IPS-18a (cell line): ENCODE measurements at regions not wholly inside any gene's neighbourhood (a gene's known extent, or its start where the extent isn't known, plus 50 kb on each side); places are given as distances from the start of the nearest gene placed in this dataset.
A peak's percentile ranks its signal among the peaks of the same experiment; 100 is the strongest.

ENCODE experiments used
- H3K27ac ChIP-seq: one replicate; pipeline ENCODE4 v1.5.1; 2013; ENCODE audit warnings: low read length
- H3K27me3 ChIP-seq: one replicate; pipeline ENCODE4 v1.6.1; 2013; ENCODE audit warnings: mild to moderate bottlenecking, low read length; ENCODE audit not compliant: control insufficient read depth, insufficient read depth
- H3K36me3 ChIP-seq: one replicate; pipeline ENCODE4 v1.6.1; 2013; ENCODE audit warnings: low read depth, low read length; ENCODE audit not compliant: control insufficient read depth
- H3K4me1 ChIP-seq: one replicate; pipeline ENCODE4 v1.6.1; 2013; ENCODE audit warnings: low read depth, low read length; ENCODE audit not compliant: control insufficient read depth
- H3K4me3 ChIP-seq: one replicate; pipeline ENCODE4 v1.5.1; 2013; ENCODE audit warnings: low read length
- H3K9ac ChIP-seq: one replicate; pipeline ENCODE4 v1.6.1; 2013; ENCODE audit warnings: mild to moderate bottlenecking, low read length, moderate library complexity
- H3K9me3 ChIP-seq: one replicate; pipeline ENCODE4 v1.6.1; 2013; ENCODE audit warnings: low read depth, low read length; ENCODE audit not compliant: control insufficient read depth

DNA sequence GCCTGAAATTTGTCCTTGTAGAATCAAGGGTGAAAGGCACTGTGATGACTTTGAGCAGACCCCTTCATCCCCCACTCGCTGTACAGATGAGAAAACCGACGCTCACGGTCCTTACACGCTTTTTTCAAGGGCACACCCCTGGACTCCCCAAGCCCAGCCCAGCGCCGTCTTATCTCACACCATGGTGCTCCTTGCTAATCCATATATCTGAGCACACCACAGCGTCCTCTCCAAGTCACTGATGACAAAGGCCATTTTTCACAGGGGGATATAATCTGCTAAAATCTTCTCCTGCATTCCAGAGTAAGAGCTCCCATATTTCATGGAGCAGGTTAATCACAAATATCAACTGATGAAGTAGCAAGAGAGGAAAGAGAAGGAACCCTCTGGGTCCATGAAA, 486.3 kb downstream of the BCOR start:
- Histone ChIP-seq H3K27me3 (peaks cover 7% of the 10 kb centered on the region), H3K4me1 (peaks cover 33% of the 10 kb centered on the region), H3K4me3 (no peak overlapping the region), H3K9me3 (no peaks in the 10 kb centered on the region), H3K9ac (no peak overlapping the region), H3K27ac (no peak overlapping the region), H3K36me3 (no peaks in the 10 kb centered on the region)

DNA sequence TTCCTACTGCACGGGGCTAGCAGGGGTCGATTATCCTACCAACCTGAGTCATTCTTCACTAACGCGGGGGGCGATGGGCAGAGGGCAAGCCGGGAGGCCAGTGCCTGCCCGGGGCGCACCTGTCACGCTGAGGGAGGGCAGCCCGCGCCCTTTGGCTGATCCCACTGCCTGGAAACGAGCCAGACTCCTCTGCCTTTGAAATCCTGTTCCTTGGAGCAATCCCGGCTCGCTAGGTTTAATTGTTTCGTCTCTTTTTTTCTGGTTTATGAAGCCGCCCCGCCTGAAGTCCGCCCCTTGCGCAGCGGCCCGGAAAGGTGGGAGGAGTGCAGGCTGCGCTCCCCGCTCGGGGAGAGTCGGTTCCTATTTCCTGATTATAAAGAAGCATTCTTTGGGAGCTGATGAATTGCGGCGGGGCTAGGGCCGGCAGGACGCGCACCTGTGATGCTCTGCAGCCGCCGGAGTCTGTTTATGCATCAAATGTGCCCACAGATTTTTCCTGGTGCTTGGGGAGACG, 484.2 kb downstream of the BCOR start:
- H3K27ac ChIP-seq = peak overlapping the region; percentile 3
- H3K27me3 ChIP-seq = peaks cover 7% of the 10 kb centered on the region
- H3K9me3 ChIP-seq = no peaks in the 10 kb centered on the region
- H3K4me3 ChIP-seq = peak overlapping the region; percentile 56
- H3K9ac ChIP-seq = peak overlapping the region; percentile 41
- peaks cover 37% of the 10 kb centered on the region for H3K4me1 ChIP-seq
- H3K36me3 ChIP-seq = no peaks in the 10 kb centered on the region

DNA sequence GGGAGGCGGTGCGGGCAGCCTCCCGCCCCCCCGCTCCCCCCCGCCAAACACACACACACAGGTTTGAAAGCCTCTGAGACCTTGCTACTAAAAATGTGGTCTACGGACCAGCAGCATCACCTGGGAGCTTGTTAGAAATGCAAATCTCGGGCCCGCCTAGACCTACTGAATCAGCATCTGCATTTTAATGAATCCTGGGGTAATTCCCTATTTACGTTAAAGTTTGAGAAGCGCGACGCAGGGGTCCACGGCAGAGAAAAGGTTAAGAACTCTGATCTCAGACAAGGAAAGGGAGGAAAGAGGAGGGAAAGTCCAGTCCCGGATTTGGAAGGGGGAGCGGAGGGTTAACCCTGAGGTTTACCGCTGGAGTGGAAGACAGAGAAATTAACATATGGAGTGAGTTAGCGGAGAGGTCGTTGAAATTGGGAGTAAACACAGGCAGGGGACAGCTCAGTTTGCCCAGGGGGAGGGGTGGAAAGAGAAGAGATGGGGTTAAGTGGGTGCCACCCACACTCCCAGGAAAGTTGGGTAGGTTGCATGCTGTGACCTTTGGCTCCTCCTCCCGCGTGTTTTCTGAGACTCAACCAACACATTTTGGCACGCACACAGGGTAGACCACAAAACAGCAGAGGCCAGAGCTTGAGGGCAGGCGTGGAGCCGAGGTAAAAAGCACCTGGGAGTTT, 483.6 kb downstream of the BCOR start:
- peak overlapping the region; percentile 41 for H3K9ac ChIP-seq
- peak overlapping the region; percentile 50 for H3K27ac ChIP-seq
- H3K27me3 ChIP-seq = peaks cover 7% of the 10 kb centered on the region
- H3K4me3 ChIP-seq = peak overlapping the region; percentile 56
- no peaks in the 10 kb centered on the region for H3K9me3 ChIP-seq
- H3K36me3 ChIP-seq = no peaks in the 10 kb centered on the region
- H3K4me1 ChIP-seq = peaks cover 37% of the 10 kb centered on the region

DNA sequence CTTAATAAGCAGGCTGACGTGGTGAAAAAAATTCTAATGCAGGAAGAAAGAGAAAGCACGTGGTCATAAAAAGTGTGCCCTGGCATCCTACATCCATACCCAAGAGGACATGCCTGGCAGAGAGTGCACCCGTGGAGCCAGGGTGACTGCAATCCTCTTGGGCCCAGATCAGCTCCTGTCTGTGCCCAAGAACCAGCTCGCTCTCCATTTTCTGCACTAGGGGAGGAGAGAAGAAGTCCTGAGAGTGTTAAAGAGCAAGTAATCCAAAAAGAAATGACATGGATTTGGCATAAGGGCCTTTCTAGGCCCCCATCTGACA, 483.1 kb downstream of the BCOR start:
- Histone ChIP-seq H3K27ac (peak overlapping the region; percentile 50), H3K9me3 (no peaks in the 10 kb centered on the region), H3K4me1 (peaks cover 37% of the 10 kb centered on the region), H3K27me3 (peaks cover 7% of the 10 kb centered on the region), H3K9ac (peak overlapping the region; percentile 41), H3K4me3 (peak overlapping the region; percentile 56), H3K36me3 (no peaks in the 10 kb centered on the region)

DNA sequence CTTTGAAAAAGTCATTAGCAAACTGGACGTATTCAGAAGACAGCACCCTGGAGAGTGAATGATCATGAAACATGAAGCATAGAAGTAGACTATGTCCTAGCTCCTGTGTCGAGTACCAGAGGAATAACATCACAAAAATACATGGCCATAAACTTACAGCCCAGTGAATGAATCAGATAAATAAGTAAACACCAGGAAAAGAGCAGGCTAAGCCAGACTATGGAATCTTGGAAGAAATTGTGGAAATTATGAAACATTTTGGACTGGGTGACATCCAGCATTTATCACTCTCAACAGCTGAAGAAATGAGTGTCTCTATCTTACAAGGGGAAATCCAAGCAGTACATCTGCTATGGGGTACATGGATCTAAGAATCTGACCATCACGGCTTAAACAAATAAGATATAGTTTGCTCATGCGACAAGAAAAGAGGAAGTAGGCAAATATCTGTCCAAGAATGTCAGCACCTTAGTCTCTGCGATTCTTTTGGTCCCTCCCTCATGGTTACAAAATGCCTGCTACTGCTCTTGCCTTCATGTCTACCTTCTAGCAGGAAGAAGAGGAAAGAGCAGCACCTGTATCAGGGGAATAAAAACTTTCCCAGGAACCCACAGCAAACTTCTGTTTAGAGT, 481.5 kb downstream of the BCOR start:
- H3K4me3 ChIP-seq = no peak overlapping the region
- no peaks in the 10 kb centered on the region for H3K36me3 ChIP-seq
- H3K9ac ChIP-seq = no peak overlapping the region
- peaks cover 3% of the 10 kb centered on the region for H3K27me3 ChIP-seq
- no peaks in the 10 kb centered on the region for H3K9me3 ChIP-seq
- no peak overlapping the region for H3K27ac ChIP-seq
- H3K4me1 ChIP-seq = peaks cover 32% of the 10 kb centered on the region

DNA sequence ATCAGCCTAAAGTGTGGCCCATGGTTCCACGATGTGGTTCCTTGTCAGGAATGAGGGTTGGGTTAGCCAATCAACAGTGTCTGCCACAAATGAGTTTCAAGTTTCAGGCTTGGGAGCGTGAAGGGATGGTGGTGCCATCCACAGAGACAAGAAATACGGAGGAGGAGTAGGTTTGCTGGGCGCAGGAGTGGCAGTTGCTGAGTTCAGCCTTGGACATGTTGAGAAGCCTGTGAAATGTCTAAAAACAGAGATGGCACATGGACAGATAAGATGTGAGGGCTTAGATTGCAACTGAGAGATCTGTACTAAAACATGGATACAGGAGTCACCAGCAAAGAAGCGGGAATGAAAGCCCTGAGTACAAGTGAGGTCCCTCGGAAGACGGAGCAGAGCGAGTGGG, 481.0 kb downstream of the BCOR start:
- Histone ChIP-seq H3K27ac (no peak overlapping the region), H3K9me3 (no peaks in the 10 kb centered on the region), H3K4me3 (no peak overlapping the region), H3K9ac (no peak overlapping the region), H3K4me1 (peaks cover 27% of the 10 kb centered on the region), H3K27me3 (no peaks in the 10 kb centered on the region), H3K36me3 (no peaks in the 10 kb centered on the region)

DNA sequence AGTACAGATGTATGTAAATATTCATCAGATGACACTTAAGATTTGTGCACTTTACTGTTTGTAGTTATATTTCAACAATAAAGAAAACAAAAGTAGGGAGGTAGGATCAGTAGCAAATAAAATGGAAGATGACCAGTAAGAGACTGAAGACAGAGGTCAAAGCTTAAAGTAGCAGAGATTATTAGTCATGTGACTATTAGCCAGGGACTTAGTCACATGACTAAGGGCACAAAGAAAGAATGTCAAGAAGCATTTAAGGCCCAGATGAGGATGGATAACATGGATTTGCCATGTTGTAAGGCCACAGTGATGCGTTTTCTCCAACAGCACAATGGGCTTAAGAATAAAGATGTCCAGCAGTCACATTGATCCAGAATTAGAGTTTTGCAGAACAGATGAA, 479.6 kb downstream of the BCOR start:
- H3K27ac ChIP-seq = no peak overlapping the region
- no peak overlapping the region for H3K4me3 ChIP-seq
- H3K36me3 ChIP-seq = no peaks in the 10 kb centered on the region
- no peaks in the 10 kb centered on the region for H3K27me3 ChIP-seq
- no peaks in the 10 kb centered on the region for H3K9me3 ChIP-seq
- H3K4me1 ChIP-seq = peaks cover 19% of the 10 kb centered on the region
- H3K9ac ChIP-seq = no peak overlapping the region

DNA sequence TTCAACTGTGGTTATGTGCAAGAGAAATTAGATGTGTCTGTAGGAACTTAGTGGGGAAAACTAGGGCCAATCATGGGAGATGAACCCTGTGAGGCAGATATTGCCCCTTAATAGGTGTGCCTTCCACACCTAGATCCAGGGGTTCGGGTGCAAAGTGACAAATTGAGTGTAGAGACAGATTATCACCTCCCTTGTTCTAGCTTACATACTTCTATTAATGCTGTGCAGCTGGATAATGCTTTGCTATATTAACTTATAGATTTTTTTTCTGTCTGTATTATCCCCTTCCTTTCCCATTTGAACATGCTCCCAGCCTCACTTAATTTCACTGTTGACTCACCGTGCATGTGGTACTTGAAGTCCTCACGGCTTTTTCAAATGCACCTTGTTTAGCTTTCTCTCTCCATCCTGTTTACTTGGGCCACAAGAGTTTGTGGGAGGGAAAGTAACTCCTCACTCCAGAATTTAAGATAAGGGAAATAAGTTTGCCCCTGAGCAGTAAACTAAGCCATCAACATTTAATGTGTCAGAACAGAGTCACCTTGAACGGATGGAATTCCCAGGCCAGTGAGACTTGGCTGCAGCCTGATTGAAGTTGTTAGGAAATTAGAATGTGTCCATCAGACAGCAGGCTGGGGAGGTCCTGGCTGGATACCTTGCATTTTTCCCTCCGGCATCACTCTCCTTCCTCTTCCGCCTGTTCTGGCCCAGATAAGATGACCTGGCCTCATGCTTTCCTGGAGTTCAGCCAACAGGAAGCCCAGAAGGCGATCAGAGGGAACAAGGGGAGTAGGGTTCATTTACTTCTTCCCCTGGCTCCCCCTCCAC, 478.4 kb downstream of the BCOR start:
- Histone ChIP-seq H3K27ac (no peak overlapping the region), H3K4me3 (no peak overlapping the region)

DNA sequence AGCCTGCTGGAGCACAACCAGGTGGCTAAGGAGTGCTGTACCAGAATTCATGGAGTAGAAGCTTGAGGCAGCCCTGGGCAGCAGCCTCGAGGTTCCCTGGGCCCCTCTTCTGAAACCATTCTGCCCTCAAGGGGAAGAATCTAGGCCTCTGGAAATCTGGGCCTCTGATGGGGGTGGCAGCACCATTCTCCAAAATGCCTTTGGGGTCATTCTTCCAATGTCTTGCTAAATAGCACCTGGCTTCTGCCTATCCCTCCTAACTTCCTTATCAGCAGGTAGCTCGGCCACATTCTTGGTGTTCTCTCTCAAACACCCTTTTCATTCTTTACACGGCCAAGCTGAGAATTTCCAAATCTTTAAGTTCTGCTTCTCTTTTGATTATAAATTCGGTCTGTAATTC, 473.6 kb downstream of the BCOR start:
- Histone ChIP-seq H3K4me3 (no peak overlapping the region), H3K36me3 (no peaks in the 10 kb centered on the region), H3K27ac (no peak overlapping the region), H3K27me3 (no peaks in the 10 kb centered on the region), H3K9ac (no peak overlapping the region), H3K4me1 (no peaks in the 10 kb centered on the region), H3K9me3 (no peaks in the 10 kb centered on the region)

More for the DNA sequence above, 478.4 kb downstream of the BCOR start:
- no peaks in the 10 kb centered on the region for H3K36me3 ChIP-seq
- H3K27me3 ChIP-seq = no peaks in the 10 kb centered on the region
- no peak overlapping the region for H3K9ac ChIP-seq
- H3K4me1 ChIP-seq = peaks cover 17% of the 10 kb centered on the region
- H3K9me3 ChIP-seq = no peaks in the 10 kb centered on the region

DNA sequence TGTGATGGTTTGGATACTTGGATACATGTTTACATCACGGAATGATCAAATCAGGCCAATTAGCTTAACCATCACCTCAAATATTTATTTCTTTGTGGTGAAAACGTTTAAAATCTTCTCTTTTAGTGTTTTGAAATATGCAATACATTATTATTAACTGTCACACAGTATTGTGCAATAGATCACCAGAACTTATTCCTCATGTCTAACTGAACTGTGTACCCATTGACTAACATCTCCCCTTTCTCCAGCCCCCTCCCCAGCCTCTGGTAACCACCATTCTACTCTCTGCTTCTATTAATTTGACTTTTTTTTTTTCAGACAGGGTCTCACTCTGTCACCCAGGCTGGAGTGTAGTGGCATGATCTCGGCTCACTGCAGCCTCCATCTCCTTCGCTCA, 471.9 kb downstream of the BCOR start:
- H3K27me3 ChIP-seq = no peaks in the 10 kb centered on the region
- H3K27ac ChIP-seq = no peak overlapping the region
- H3K4me1 ChIP-seq = no peaks in the 10 kb centered on the region
- no peaks in the 10 kb centered on the region for H3K36me3 ChIP-seq
- no peaks in the 10 kb centered on the region for H3K9me3 ChIP-seq
- no peak overlapping the region for H3K9ac ChIP-seq
- no peak overlapping the region for H3K4me3 ChIP-seq

DNA sequence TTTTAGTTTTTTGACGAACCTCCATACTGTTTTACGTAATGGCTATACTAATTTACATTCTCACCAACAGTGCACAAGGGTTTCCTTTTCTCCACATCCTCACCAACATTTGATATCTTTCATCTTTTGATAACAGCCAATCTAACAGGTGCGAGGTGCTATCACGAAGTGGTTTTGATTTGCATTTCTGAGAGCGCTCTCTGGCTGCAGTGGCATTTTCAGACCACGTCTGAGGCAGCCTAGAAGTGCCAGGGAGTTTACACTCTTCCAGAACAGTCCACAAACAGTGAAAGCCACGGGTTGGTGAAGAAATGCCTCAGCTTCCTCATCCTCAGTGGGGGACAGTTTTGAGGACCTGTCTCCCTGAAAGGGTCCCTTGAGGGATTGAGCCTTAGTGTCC, 471.0 kb downstream of the BCOR start:
- no peak overlapping the region for H3K9ac ChIP-seq
- H3K27me3 ChIP-seq = no peaks in the 10 kb centered on the region

More for the DNA sequence above, 471.0 kb downstream of the BCOR start:
- H3K9me3 ChIP-seq = no peaks in the 10 kb centered on the region
- H3K4me3 ChIP-seq = no peak overlapping the region
- H3K36me3 ChIP-seq = no peaks in the 10 kb centered on the region
- no peaks in the 10 kb centered on the region for H3K4me1 ChIP-seq
- no peak overlapping the region for H3K27ac ChIP-seq
